Stimulated activated CD4-positive, alpha-beta T cell treated with anti-CD3 and anti-CD28 coated beads, Interleukin-15, amount 100 ng/mL, for 1 hour (primary cell): ENCODE measurements at regions not wholly inside any gene's neighbourhood (a gene's known extent, or its start where the extent isn't known, plus 50 kb on each side); places are given as distances from the start of the nearest gene placed in this dataset.
"Not testable (repeated sequence)": the region's sequence is repeated elsewhere in the genome, so short reads cannot be mapped to it uniquely, and the experiment has no call there.

Experiments used
- DNase-seq, 2 donors: peaks; one replicate each; pipeline ENCODE4 v3.0.0-alpha.2; 2020; ENCODE audit warnings: low read depth in 1 of 2, low spot score in 1 of 2

- DNase-seq, result no peak
Observed at GRCh38 chr22:22345781-22346180, 101.2 kb downstream of the VPREB1 start.

DNA sequence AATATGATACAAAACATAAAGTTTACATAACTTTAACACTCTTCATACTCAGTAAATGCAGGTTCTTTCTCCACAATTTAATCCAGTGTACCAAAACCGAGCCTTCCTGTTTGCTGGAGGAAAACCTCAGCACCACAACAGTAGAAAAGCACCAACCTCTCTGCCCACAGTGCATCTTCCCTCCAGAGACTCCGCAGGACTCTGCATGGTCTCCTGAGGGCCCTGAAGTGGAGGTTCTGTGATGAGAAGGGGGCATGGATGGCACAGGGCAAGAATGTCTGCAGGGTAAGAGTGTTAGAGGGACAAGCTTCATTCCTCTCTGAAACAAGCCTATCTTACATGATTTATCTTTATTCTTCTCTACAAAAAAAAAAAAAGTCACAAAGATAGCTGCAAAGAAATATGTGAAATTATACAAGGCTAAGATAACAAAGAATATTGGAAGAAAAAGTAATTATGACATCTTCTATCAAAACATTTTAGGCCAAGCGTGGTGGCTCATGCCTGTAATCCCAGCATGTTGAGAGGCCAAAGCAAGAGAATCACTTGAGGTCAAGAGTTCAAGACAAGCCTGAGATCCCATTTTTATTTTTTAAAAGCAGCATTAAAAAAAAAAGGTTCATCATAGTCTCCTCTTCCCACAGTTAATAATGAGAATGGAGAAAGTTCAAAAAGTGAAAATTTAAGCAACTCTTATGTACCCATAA, 102.0 kb downstream of the VPREB1 start:
- no peak for DNase-seq

- DNase-seq, result no peak
Observed at GRCh38 chr22:22348127-22348814, 103.7 kb downstream of the VPREB1 start.

DNA sequence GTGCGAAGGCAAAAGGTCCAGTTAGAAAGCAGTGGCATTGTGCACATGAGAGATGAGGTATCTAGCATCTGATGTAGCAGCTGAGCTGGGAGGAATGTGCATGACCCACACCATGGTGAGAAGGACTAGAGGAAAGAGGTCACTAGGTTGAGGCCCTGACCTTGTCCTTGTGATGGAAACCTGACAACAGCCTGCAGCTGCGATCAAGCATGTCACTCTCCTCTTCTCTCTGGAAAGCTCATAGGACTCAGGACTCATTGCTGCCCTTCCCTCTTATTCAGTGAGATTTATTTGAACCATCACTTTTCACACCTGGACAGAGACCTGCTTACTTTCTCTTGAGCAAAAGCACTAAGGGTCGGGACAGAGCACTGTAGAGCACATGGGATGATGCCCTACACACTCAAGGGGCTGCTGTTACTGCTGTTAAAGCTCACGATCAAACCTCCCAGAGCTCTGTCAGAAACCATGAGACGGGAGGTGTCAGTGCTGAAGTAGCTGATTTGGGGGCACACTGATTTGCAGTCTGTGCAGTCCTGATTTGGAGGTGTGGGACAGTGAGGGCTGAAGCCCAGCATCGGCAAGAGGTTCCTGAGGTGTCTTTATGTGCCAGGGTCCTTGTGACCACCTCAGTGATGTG, 104.3 kb downstream of the VPREB1 start:
- no peak for DNase-seq

GRCh38 chr22:22349455-22349836, 104.9 kb downstream of the VPREB1 start:
- no peak for DNase-seq

GRCh38 chr22:22351366-22351765, 106.8 kb downstream of the VPREB1 start:
- DNase-seq, result no peak

DNA sequence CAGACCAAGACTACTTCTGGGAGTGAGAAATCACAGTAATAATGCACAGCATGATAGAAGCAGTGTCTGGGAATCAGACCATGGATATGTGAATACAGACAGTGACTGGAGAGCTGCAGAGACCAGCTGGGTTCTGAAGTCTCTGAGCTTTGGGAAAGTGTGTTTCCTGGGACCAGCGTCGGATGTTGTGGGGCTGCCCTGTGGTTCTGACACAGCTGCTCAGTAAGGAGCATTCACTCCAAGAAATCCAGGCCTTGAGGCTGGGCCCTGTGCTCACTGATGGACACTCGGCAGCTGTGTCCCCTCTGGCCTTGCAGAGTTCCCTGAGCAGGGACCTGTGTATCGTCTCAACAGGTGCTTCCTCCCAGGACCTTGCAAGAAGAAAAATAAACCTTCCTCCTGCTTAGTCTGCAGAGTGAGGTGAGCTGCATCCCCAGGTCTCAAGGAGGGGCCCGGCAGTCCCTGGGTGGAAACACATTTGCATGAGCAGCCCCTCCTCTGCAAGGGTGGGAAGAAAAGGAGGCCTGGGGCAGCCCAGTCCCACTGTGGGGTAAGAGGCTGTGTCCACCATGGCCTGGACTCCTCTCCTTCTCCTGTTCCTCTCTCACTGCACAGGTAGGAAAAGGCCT, 107.9 kb downstream of the VPREB1 start:
- no peak for DNase-seq

DNA sequence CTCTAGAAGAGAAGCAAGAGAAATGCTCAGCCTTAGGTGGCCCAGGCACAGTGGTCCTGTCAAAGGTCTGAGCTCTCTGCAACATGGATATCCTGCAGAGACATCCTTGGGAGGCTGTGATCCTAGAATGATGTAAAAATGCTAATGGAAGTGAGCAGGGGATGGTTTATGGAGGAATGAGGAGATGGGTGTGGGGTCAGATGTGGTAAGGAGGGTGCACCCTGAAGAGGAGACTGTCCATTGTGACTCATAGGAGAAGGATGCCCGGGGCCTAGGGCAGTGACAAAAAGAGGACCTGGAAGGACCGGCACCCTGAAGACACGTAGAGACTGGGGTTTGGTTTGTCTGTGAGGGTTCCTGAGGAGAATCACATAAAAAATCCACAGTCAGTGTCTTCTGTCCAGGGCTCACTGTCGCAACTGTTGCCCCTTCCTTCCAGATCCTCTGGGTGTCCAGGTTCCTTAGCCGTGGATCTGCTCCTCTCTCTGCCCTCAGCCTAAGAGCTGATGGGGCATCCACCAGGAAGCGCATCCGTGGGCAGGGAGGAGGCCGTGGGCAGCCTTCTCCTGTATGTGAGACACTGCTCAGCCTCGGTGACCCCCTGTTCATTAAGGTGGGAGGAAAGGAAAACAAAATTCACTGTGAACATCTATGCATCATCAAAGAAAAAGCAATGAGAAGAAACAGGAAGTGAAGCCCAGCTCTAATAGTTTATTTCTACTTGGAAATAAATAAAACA, 110.7 kb downstream of the VPREB1 start:
- DNase-seq, result no peak

DNA sequence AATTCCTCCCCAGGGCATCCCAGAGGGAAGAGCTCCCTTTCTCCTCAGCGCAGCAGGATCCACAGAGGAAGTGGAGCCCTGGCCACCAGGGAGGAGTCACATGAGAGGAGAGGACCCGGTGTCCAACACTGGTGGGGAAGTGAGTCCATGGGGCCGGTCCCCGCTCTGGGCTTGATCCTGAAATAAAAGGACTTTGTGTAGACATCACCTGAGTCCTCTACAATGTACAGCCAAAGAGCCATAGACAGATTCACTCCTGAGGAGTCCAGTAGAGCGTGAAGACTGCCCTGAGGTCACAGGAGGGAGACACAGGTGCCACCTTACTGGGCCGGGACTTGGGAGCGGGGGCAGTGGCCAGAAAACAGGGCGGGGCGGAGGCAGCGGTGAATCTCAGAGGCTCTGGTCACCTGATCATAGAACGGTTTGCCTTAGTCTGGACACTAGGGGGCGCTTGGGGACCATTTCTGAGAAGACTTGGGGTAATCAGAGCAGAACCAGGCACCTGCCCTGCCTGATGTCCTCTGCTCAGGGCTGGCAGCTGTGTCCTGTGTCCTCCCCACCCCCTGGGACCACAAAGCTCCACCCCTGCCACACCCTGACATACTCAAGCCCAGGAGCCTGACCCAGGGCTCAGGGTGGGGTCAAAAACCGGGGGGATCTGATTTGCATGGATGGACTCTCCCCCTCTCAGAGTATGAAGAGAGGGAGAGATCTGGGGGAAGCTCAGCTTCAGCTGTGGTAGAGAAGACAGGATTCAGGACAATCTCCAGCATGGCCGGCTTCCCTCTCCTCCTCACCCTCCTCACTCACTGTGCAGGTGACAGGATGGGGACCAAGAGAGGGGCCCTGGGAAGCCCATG, 112.7 kb downstream of the VPREB1 start:
- peak; percentile 28 to 38 for DNase-seq

GRCh38 chr22:22358152-22358551, 113.6 kb downstream of the VPREB1 start:
- no peak for DNase-seq

DNA sequence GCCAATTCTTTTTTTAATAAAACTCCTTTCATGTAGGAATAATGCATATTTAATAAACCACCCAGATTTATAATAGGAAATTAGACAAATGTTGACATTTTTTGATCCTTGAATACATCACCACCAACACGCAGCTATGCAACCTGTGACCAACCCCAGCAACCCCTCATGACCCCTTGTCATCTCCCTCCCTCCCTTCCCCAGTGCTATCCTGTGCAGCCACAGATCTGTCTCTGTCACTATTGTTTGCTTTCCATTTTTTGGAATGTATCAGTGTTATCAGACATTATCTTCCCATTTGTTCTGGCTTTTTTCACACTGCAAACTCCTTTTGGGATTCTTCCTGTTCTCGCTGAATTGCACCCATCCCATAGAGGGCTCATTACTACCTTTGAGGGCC, 114.1 kb downstream of the VPREB1 start:
- DNase-seq, result no peak

- DNase-seq, result no peak
Observed at GRCh38 chr22:22359465-22359864, 114.9 kb downstream of the VPREB1 start.

- no peak for DNase-seq
Observed at GRCh38 chr22:22360014-22360413, 115.4 kb downstream of the VPREB1 start.

GRCh38 chr22:22362311-22362710, 117.7 kb downstream of the VPREB1 start:
- DNase-seq, result no peak

- no peak for DNase-seq
Observed at GRCh38 chr22:22362936-22363335, 118.3 kb downstream of the VPREB1 start.

GRCh38 chr22:22364207-22364606, 119.6 kb downstream of the VPREB1 start:
- no peak for DNase-seq

GRCh38 chr22:22366537-22366936, 122.0 kb downstream of the VPREB1 start:
- DNase-seq, result no peak

GRCh38 chr22:22368516-22368915, 123.9 kb downstream of the VPREB1 start:
- no peak for DNase-seq

GRCh38 chr22:22369219-22369963, 124.8 kb downstream of the VPREB1 start:
- DNase-seq, result not testable (repeated sequence)

DNA sequence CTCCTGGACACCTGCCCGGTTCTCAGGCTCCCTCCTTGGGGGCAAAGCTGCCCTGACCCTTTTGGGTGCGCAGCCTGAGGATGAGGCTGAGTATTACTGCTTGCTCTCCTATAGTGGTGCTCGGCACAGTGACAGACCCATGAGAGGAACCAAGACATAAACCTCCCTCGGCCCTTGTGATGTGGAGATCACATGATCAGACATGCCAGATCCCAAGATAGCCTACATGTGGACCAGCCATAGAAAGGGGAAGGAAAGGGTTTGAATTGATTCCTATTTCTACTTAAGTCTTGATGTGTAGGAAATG, 125.3 kb downstream of the VPREB1 start:
- DNase-seq, result no peak
